Peyer's patch (tissue), 4 donors: ENCODE measurements at regions not wholly inside any gene's neighbourhood (a gene's known extent, or its start where the extent isn't known, plus 50 kb on each side); places are given as distances from the start of the nearest gene placed in this dataset.

Experiments used
- DNase-seq, 3 donors: peaks; one replicate each; pipeline ENCODE4 v3.0.0-alpha.2; 2017 to 2019
- H3K27ac ChIP-seq, 4 donors: fragments of 200-600 bp; sonication (generic); one replicate each; pipeline ENCODE4 v1.5.1; 2016 to 2019
- H3K27me3 ChIP-seq, 2 donors: fragments of 200-600 bp; sonication (generic); one replicate each; pipeline ENCODE4 v1.5.1; 2019
- H3K36me3 ChIP-seq, 3 donors: fragments of 200-600 bp; sonication (generic); one replicate each; pipeline ENCODE4 v1.5.1; 2016 to 2019
- H3K4me1 ChIP-seq, 4 donors: fragments of 200-600 bp; sonication (generic); one replicate each; pipeline ENCODE4 v1.5.1; 2016 to 2019
- H3K4me3 ChIP-seq, 4 donors: fragments of 200-600 bp; sonication (generic); 1 replicate in 3 of 4; 2 replicates in 1 of 4; pipeline ENCODE4 v1.5.1; 2016 to 2019; ENCODE audit warnings: mild to moderate bottlenecking in 1 of 4
- H3K9me3 ChIP-seq, 4 donors: fragments of 200-600 bp; sonication (generic); one replicate each; pipeline ENCODE4 v1.5.1; 2016 to 2019; ENCODE audit warnings: mild to moderate bottlenecking in 1 of 4
- POLR2A ChIP-seq, 2 donors: fragments of 450-650 bp; IDR thresholded peaks; one replicate each; pipeline ENCODE4 v1.5.1; 2017; ENCODE audit warnings: antibody characterized with exemption in 2 of 2, mild to moderate bottlenecking in 2 of 2, moderate library complexity in 2 of 2
- TF ChIP-seq, protein P1 (sequence below), 6 experiments: fragments of 450-650 bp in 4 of 6; fragments of 200-600 bp in 2 of 6; sonication (generic) in 1 of 6; IDR thresholded peaks; one replicate each; pipeline ENCODE4 v1.5.1; 2017 to 2019; ENCODE audit warnings: antibody characterized with exemption in 6 of 6, mild to moderate bottlenecking in 3 of 6, moderate library complexity in 1 of 6

DNA sequence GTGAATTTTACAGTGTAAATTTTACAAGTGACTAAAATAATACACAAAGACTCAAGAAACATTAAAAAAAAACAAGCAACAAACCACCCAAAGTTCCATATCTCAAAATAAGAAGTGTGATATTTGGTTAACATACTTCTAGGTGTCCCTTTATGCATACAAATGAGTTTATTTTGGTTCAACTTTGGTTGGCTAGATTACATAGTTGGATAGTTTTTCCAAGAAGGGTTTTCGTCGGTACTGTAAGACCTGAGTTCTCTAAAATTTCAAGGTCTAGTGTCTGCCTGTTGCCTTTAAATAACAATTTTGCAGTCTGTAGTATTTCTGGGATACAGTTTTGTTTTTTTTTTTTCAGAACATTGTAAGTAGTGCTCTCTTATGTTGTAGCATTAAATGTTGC is 58.8 kb upstream of the JAK2 start:
- TF ChIP-seq, protein P1, sequence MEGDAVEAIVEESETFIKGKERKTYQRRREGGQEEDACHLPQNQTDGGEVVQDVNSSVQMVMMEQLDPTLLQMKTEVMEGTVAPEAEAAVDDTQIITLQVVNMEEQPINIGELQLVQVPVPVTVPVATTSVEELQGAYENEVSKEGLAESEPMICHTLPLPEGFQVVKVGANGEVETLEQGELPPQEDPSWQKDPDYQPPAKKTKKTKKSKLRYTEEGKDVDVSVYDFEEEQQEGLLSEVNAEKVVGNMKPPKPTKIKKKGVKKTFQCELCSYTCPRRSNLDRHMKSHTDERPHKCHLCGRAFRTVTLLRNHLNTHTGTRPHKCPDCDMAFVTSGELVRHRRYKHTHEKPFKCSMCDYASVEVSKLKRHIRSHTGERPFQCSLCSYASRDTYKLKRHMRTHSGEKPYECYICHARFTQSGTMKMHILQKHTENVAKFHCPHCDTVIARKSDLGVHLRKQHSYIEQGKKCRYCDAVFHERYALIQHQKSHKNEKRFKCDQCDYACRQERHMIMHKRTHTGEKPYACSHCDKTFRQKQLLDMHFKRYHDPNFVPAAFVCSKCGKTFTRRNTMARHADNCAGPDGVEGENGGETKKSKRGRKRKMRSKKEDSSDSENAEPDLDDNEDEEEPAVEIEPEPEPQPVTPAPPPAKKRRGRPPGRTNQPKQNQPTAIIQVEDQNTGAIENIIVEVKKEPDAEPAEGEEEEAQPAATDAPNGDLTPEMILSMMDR (IDR thresholded peaks at IDR 0.05), result no peak
- TF ChIP-seq POLR2A (IDR thresholded peaks at IDR 0.05), result no peak
- H3K4me1 ChIP-seq, result no peaks in the 10 kb centered on the region
- no peaks in the 10 kb centered on the region for H3K27me3 ChIP-seq
- H3K4me3 ChIP-seq, result no peak overlapping the region
- no peaks in the 10 kb centered on the region for H3K9me3 ChIP-seq
- no peak overlapping the region for H3K27ac ChIP-seq
- no peaks in the 10 kb centered on the region for H3K36me3 ChIP-seq
- no peak for DNase-seq

DNA sequence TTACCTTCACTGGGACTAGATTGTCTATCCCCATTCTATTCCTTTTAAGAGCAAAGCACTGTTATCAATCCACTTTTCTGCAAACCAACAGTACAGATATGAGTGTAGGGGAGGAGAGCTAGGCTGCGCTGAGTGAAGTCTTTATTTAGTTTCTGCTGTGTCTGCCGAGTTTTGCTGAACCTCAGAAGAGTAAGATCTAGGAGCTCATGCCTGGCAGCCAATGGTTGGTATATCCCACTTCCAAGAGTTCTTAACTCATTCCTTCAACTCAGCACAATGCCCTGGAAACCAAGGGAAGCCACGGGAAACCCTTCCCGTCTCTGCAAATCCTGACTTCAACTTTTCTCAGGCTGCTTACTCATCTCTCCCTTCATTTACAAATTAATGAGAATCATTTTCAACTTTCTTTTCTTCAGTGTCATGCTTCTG is 58.0 kb upstream of the JAK2 start:
- no peak overlapping the region for H3K4me3 ChIP-seq
- no peaks in the 10 kb centered on the region for H3K9me3 ChIP-seq
- no peak for DNase-seq
- TF ChIP-seq, protein P1 (IDR thresholded peaks at IDR 0.05), result no peak
- no peak for TF ChIP-seq POLR2A (IDR thresholded peaks at IDR 0.05)
- H3K27ac ChIP-seq, result no peak overlapping the region
- H3K27me3 ChIP-seq, result no peaks in the 10 kb centered on the region
- no peaks in the 10 kb centered on the region for H3K36me3 ChIP-seq
- no peaks in the 10 kb centered on the region for H3K4me1 ChIP-seq

GRCh38 chr9:4927701-4928100 is 57.4 kb upstream of the JAK2 start:
- TF ChIP-seq POLR2A (IDR thresholded peaks at IDR 0.05), result no peak
- TF ChIP-seq, protein P1 (IDR thresholded peaks at IDR 0.05), result no peak
- H3K36me3 ChIP-seq, result no peaks in the 10 kb centered on the region
- H3K4me1 ChIP-seq, result no peaks in the 10 kb centered on the region
- no peak overlapping the region for H3K27ac ChIP-seq
- no peak for DNase-seq
- H3K27me3 ChIP-seq, result no peaks in the 10 kb centered on the region
- no peaks in the 10 kb centered on the region for H3K9me3 ChIP-seq
- H3K4me3 ChIP-seq, result no peak overlapping the region

GRCh38 chr9:4929917-4930316 is 55.2 kb upstream of the JAK2 start:
- H3K27ac ChIP-seq, result no peak overlapping the region
- H3K36me3 ChIP-seq, result no peaks in the 10 kb centered on the region
- no peaks in the 10 kb centered on the region for H3K4me1 ChIP-seq
- no peaks in the 10 kb centered on the region for H3K27me3 ChIP-seq
- no peaks in the 10 kb centered on the region for H3K9me3 ChIP-seq
- TF ChIP-seq POLR2A (IDR thresholded peaks at IDR 0.05), result no peak
- TF ChIP-seq, protein P1 (IDR thresholded peaks at IDR 0.05), result no peak
- no peak for DNase-seq
- H3K4me3 ChIP-seq, result no peak overlapping the region

GRCh38 chr9:4932681-4933080 is 52.4 kb upstream of the JAK2 start:
- H3K27me3 ChIP-seq, result no peaks in the 10 kb centered on the region
- DNase-seq, result no peak
- peaks cover 0 to 8% (median 0%) of the 10 kb centered on the region in 4 donors for H3K4me1 ChIP-seq
- TF ChIP-seq POLR2A (IDR thresholded peaks at IDR 0.05), result no peak
- TF ChIP-seq, protein P1 (IDR thresholded peaks at IDR 0.05), result no peak
- H3K27ac ChIP-seq, result no peak overlapping the region
- no peaks in the 10 kb centered on the region for H3K9me3 ChIP-seq
- no peak overlapping the region for H3K4me3 ChIP-seq
- H3K36me3 ChIP-seq, result no peaks in the 10 kb centered on the region

DNA sequence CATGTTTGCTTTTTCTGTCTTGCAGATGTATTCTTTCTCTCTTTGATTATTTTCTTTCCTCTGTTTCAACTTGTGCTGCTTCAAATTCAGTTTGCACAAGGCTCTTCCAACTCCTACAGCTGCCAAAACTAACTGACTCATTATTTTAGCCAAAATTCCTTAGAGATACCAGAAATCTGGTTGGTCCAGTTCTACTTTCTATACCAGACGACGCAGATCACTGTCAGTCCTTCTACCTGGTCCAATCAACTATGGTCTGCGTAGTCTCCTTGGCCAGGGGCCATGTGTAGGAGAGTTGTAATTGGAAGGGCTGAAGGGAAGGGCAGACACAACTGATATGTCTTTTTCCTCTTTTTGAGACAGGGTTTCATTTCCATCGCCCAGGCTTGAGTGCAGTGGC is 51.9 kb upstream of the JAK2 start:
- no peaks in the 10 kb centered on the region for H3K36me3 ChIP-seq
- no peak for DNase-seq
- peaks cover 0 to 8% (median 0%) of the 10 kb centered on the region in 4 donors for H3K4me1 ChIP-seq
- H3K27me3 ChIP-seq, result no peaks in the 10 kb centered on the region
- H3K27ac ChIP-seq, result no peak overlapping the region
- no peak overlapping the region for H3K4me3 ChIP-seq
- no peak for TF ChIP-seq POLR2A (IDR thresholded peaks at IDR 0.05)
- TF ChIP-seq, protein P1 (IDR thresholded peaks at IDR 0.05), result no peak
- H3K9me3 ChIP-seq, result no peaks in the 10 kb centered on the region
